ACHN (cell line): ENCODE measurements at regions not wholly inside any gene's neighbourhood (a gene's known extent, or its start where the extent isn't known, plus 50 kb on each side); places are given as distances from the start of the nearest gene placed in this dataset.

Source experiments
- DNase-seq: peaks from one replicate; pipeline ENCODE4 v3.0.0-alpha.2; 2015
- in situ Hi-C: cut with HindIII; loops from 2 replicates; pipeline ENCODE4 v1.10.0; 2017; ENCODE audit warnings: low sequenced_read_pairs, low pct_ligation_motif_present, low pct_unique_long_range_greater_than_20kb

DNA sequence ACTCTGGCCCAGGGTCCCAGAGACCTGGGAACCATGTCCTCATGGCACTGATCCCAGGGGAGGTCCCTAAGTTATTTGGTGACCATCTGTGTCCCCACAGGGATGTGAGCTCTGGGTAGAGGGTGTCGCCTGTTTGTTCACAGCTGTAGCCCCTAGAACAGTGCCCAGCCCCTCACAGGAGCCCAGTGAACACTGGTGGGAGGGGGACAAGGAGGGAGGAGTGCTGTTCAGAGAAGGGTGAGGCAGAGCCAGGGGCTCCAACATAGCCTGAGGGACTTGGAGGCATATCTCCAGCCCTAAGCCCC, 450.4 kb downstream of the MATN1 start:
- DNase-seq: no peak
- in situ Hi-C loops: no loop called here

DNA sequence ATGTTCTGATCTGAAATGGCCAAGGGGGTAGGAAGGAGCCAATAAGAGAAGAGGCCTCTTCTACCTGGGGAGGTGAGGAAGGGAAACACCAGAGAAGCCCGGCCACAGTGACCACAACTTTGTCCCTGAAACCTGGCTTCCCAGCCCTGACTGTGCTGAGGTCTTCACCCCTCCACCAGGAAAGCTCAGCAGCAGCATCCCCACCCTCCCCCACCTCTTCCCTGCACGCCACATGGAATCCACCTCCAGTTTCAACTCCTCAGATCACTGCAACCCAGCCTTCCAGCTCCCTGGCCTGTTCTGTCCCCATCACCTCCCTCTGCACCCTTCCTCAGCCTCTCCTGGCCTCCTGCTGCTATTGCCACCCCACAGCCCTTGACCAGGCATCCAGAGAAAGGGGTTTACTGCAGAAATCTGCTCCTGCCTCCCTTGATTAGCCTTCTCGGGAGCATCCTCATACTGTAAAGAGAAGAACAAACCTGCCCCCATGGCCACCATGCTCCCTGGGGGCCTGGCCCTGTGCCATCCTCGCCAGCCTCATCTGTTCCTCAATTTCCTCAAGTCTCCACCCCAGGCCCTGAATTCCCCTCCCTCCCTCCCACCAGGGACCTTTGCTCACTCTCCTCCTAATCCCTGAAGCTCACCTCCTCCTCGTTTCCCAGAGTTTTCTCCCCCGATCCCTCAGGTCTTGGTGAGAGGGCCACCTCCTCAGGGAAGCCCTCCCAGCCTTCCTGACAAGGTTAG, 450.9 kb downstream of the MATN1 start:
- in situ Hi-C loops: no loop called here
- no peak for DNase-seq

DNA sequence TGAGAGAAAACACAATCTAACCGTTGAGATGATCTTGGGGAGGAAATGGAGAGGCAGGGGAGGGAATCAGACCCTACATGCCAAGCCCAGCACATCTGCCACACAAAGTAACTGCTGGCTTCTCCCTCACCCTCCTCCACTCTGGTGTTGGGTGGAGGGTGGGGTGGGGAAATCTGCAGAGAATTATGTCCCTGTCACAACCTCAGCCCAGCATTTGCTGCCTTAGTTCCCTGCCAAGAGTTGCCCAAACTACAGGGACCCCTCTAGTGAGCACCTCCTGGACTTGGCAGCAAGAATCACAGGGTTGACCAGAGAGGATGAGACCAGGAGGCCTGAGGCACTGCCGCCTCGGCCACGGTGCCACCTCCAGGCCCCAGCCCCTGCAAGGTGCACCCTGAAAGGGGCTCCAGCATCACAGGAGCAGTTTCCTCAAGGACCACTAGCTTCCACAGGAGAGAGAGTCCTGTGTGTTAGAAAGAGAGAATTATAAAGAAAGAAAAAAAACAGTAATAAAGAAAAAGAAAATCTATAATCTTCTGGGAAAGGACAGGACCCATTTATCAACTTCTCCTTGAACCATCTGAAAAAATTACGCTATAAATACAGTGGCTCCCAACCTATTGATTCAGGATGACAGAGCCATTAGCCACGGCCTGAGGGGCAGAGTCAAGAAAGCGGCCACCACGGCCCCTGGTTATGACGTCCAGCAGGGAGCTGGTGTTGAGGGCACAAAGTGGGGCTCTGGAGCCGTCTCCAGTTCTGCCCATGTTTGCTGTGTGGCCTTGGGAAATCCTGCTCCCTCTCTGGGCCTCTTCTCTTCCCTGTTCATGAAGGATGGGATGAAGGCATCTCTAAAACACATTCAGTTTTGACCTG, 451.7 kb downstream of the MATN1 start:
- no peak for DNase-seq
- in situ Hi-C loops: no loop called here

DNA sequence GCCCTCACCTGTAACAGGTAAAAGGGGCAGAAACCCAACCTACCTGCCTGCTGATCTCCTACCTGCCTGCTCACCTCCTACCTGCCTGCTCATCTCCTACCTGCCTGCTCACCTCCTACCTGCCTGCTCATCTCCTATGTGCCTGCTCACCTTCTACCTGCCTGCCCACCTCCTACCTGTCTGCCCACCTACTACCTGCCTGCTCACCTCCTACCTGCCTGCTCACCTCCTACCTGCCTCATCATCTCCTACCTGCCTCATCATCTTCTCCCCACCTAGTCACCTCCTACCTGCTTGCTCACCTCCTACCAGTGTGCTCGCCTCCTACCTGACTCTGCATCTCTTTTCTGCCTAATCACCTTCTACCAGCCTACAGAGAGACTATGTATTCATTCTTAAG, 452.9 kb downstream of the MATN1 start:
- DNase-seq: no peak

DNA sequence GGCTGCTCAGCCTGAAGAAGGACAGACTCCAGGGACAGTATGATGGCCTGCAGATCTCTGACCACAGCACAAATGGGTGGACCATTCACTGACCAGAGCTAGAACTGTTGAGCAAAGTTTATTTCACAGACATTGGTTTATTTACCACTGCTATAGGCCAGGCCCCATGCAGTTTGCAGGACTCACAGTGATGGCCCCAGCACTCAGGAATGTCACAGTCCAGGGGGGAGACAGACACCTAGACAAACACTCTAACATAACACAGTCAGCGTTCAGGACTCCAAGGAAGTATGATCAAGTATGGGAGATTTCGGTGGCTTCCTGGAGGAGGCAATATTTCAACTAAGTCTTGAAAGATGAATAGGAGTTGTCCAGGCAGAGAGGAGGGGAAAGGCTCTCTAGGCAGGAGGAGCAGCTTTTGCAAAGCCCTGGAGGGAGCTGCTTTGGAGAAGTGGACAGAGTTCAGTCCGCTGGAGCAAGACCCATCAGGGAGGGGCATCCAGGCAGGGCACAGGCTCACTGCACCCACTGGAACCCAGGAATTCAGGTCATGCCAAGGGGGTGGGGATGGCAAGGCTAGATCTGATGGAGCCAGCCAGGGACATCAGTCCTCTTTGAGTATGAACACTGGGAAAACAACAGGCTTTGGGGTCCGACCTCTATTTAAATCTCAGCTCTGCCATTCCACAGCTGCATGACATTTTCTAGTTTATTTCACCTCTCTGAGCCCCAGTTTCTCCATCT, 454.3 kb downstream of the MATN1 start:
- no peak for DNase-seq
- in situ Hi-C loops: no loop called here

More for the DNA sequence above, 452.9 kb downstream of the MATN1 start:
- in situ Hi-C loops: no loop called here

DNA sequence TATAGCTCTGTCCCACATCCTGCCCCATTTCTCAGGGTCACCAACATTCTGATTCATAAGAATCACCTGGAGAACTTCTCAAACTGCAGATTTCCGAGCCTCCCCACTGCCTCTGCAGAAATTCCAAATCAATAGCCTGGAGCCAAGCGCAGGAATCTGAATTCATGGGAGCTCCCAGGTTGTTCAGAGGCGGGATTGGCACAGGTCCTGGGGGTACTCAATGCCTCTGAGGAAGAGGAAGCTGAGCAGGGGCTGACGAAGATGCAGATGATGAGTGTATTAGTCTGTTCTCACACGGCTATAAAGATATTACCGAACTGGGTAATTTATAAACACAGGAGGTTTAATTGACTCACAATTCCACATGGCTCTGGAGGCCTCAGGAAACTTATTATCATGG, 455.5 kb downstream of the MATN1 start:
- no peak for DNase-seq
- in situ Hi-C loops: no loop called here

DNA sequence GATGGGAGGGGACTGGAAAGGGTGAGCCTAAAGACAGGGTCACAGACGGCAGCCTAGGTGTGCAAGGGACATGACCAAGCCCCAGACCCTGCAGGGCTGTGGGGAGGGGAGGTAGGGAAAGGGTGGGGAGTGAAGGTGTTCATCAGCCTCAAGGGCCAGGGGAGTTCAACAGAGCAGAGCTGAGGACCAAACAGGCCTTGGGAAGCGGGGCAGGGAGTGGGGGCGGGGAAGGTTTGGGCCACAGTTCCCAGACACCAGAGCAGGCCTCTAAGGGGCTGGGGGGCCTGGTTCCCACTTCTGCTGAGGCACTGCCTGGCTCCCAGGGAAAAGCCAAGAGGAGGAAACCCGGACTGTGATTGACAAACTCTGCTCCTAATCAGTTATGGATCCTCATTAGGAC, 456.3 kb downstream of the MATN1 start:
- no peak for DNase-seq
- in situ Hi-C loops: no loop called here

DNA sequence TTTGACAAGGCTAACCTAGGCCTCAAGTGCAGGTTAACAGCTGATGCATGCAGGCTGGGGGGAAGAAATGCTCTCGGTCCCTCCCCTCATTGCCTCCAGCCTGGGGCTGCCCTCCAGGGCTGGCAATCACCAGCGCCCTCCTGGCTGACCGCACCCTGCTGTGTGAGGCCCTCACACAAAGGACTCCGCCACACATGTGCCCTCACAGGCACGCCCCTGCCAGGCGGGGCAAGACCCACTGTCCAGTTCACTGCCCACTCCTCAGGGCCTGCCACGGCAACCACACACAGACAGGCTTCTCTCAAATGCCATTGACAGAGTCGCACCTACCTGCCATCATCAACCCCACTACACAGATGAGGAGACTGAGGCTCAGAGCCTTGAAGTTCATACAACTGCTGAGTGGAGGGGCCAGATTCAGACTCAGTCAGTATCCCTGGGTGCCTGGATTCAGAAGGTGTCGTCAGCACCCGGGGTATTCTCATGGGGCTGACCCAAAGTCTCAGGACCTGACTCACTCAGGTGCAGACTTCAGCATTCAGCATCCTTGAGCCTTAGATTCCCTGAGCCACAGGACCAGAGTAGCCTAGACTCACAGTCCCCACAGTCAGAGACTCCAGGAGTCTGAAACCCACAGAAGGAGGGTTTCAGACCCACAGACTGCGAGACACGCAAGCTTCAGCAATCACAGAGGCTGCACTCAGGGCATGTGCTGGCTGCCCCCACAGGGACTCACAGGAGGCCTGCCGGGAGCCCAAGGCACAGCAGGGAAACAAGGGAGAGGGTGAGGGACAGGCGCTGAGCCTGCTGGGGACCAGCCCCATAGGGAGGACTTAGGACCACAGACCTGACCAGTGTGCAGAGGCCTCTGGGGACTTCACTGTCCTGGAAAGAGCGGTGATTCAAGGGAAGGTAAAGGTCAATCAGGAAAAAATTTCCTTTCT, 458.0 kb downstream of the MATN1 start:
- in situ Hi-C loops: no loop called here
- no peak for DNase-seq

DNA sequence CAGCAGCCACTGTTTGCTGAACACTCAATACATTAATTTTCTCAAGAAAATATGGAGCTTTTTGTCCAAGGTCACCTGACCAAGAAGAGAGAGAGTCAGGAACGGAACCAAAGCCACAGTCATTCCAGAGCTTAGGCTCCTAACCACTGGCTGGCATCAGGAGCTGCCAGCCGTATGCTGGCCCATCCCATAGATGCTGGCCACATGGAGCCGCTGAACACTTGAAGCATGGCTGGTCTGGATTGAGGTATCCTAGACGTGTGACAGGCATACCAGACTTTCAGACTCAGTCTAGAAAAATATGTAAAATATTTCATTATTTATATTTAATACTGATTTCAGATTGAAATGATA, 458.7 kb downstream of the MATN1 start:
- in situ Hi-C loops: no loop called here

DNA sequence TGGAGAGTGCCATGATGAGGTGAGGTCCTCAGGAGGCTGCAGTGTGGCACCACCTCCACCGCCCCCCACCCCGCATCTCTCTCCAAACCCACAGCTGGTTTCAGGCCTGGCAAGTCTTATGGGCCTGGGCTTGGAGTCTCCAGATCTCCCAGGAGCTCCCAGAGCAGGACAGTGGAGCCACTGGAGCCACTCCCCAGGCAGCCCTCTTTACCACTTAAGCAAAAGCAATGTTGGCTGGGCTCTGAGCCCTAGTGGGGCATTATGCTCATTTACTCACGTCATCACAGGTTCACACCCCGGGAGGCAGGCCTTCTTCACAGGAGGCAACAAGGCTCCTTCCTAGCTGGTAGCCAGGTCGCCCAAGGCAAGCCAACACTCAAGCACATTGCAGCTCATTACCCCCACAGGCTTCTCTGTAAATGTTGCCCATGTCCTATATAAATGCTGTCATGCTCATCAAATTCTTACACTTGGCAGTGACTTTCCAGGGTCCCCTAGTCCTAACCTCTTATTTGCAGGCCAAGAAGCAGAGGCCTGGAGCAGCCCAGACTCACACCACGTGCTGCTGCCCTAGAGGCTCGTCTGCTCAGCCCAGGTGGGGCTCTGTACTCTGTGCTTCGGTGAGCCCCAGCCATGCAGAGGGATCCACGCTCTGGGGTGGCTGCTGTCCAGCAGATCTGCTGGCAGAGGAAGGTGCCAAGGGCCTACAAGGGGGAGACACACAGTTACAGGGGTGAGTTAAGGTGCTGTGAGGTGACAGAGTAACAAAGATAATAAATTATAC, 459.3 kb downstream of the MATN1 start:
- in situ Hi-C loops: no loop called here

More for the DNA sequence above, 458.7 kb downstream of the MATN1 start:
- no peak for DNase-seq

DNA sequence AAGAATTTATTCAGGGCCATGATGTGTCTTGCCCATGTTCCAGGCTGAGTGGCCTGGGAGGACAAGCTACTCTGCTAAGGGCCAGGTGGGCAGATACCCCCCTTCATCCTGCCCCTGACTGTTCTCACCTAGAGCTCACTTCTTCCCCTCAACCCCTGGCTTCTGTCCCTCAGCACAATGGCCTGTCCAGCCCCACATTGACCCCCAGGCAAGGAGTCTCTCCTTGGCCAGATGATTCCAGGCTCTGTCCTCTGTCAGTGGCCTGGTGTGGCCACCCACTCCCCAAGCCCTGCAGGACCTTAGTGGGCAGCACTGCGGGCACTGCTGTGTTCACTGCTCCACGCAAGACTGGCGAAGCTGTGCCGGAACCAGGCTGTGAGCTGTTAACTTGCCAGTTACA, 460.0 kb downstream of the MATN1 start:
- in situ Hi-C loops: no loop called here
- DNase-seq: no peak

More for the DNA sequence above, 459.3 kb downstream of the MATN1 start:
- no peak for DNase-seq

DNA sequence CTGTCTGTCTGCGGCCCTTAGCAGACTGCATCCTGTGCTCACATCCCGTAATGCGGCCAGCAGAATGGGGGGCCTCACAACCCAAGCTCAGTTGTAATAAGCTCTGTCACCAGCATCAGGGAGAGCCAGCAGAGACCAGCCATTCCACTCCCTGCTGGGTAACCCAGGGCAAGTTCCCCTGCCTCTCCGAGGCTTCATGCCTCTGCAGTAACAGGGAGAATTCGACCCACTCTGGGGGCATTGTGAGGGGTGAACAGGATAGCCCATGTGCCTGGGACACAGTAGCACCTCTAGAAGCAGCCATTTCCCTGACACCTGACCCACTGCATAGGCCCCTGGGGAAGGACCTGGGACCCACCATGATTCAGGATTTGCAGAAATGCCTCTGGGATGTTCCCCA, 461.2 kb downstream of the MATN1 start:
- in situ Hi-C loops: no loop called here

DNA sequence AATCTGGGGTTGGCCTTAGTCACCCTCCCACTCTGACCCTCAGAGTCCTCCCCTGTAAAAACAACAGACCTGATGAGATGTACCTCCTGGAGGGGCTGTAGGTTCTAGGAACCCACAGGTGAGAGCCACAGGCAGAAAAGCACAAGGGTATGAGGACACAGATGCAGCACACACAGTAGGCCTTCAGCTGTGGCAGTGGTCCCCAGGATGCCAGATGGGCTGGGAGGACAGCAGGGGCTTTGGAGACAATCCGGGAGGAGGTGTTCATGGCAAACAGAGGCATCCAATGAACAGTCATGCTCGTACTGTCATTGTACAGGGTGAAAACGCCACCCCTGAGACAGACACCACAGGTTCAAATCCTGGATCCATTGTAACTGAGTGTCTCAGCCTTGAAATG, 463.1 kb downstream of the MATN1 start:
- in situ Hi-C loops: no loop called here
- DNase-seq: no peak

More for the DNA sequence above, 461.2 kb downstream of the MATN1 start:
- no peak for DNase-seq

DNA sequence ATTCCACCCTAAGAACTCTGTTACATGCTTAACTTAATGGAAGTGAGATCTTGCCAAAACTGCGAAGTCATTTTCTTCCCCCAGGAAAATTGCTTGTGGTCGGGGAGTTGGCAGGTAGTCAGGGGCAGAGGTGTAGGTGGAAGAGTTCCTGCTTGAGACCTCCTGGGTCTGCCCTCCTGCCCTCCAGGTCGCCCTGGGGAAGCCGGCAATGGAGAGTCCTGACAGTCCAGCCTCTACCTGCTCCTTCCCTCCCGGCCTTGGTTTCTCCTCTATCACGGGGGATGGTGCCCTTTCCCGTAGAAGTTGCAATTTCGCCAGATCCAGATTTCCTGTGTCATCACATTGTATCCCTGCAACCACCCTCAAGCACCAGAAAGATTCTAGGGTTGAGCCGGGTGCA, 463.8 kb downstream of the MATN1 start:
- DNase-seq: no peak
- in situ Hi-C loops: no loop called here

DNA sequence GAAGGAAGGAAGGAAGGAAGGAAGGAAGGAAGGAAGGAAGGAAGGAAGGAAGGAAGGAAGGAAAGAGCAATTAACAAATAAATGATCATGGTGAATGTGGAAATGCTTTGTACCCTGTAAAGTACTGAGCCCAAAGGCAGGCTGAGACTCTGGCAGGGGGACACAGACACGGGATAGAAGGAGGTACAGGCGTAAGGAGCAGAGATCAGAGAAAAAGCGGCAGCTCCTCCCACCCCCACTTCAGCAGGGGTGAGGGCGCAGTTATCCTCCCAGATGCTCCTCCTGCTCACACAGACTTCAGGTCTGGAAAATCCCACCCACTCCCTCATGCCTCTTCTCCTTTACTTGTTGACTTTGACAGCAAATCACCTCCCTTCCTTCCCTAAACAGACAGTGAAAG, 464.5 kb downstream of the MATN1 start:
- no peak for DNase-seq
- in situ Hi-C loops: no loop called here

DNA sequence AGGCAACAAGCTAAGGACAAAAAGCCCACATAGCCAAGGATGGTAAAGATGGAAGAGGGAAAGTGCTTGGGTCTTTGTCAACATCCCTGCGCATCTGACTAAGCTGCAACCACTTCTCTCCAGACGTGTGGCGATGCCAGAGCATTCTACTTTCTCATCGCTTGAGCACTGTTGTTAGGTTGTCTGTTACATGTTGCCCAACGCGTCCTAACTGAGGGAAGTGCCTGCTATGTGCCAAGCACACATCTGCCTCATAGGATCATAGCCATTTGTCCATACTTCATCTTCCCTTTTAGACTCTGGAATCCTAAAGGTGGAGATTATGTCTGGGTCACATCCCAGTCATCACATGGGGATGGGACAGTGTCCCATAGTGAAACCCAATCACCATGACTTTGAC, 464.9 kb downstream of the MATN1 start:
- in situ Hi-C loops: no loop called here
- no peak for DNase-seq

DNA sequence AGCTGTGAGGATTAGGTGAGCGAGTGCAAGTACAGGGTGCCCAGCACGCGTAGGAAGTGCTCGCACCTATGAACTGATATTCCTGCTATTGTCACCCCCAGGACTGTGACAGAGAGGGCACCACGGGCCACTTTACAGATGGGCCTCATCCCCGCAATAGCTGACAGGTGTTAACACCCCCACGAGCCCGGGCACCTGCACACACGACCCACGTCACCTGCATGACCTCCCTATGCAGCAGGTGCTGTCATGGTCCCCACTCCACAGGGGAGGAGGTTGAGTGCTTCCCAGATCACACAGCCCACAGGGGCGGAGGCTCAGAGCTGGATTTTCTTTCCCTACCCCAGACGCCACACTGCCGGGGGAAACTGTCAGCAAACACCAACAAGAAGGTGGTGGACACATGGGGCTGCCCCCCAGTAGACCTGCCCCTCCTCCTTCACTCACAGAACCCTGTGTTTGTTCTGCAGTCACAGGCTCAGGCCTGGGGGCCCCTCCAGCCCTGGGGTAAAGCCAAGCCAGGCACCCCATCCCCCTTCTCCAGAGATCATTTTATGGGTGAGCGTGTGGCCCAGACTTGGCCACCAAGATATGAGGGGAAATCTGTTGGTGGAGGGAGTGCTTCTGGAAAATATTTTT, 465.5 kb downstream of the MATN1 start:
- in situ Hi-C loops: no loop called here
- no peak for DNase-seq
